ENCODE measurements at regions not wholly inside any gene's neighbourhood (a gene's known extent, or its start where the extent isn't known, plus 50 kb on each side); places are given as distances from the start of the nearest gene placed in this dataset.
"Not testable (repeated sequence)": the region's sequence is repeated elsewhere in the genome, so short reads cannot be mapped to it uniquely, and the experiment has no call there.

GRCh38 chr3:166809520-166809919 is 570.6 kb downstream of the ZBBX start:
- DNase-seq, result no peak

GRCh38 chr3:166788936-166789335 is 591.2 kb downstream of the ZBBX start:
- no peak for DNase-seq

GRCh38 chr3:166785876-166786275 is 594.2 kb downstream of the ZBBX start:
- DNase-seq, result no peak

GRCh38 chr3:166783206-166783605 is 596.9 kb downstream of the ZBBX start:
- no peak for DNase-seq

GRCh38 chr3:166764698-166765318 is 615.3 kb downstream of the ZBBX start:
- no peak for DNase-seq

- no peak for DNase-seq
Measured at GRCh38 chr3:166759736-166760513, 620.2 kb downstream of the ZBBX start.

GRCh38 chr3:166752214-166752613 is 627.9 kb downstream of the ZBBX start:
- no peak for DNase-seq

GRCh38 chr3:166743481-166744134 is 636.5 kb downstream of the ZBBX start:
- DNase-seq, result no peak

GRCh38 chr3:166734734-166735133 is 645.4 kb downstream of the ZBBX start:
- DNase-seq, result no peak

- DNase-seq, result no peak
Measured at GRCh38 chr3:166731701-166732100, 648.4 kb downstream of the ZBBX start.

GRCh38 chr3:166721466-166721865 is 658.6 kb downstream of the ZBBX start:
- DNase-seq, result no peak

GRCh38 chr3:166714206-166714605 is 665.9 kb downstream of the ZBBX start:
- DNase-seq, result no peak

GRCh38 chr3:166713787-166714186 is 666.3 kb downstream of the ZBBX start:
- no peak for DNase-seq

GRCh38 chr3:166706094-166706493 is 674.0 kb downstream of the ZBBX start:
- DNase-seq, result no peak

- no peak for DNase-seq
Measured at GRCh38 chr3:166697495-166697894, 682.6 kb downstream of the ZBBX start.

- DNase-seq, result no peak
Measured at GRCh38 chr3:166696103-166696502, 684.0 kb downstream of the ZBBX start.

- no peak for DNase-seq
Measured at GRCh38 chr3:166688665-166689064, 691.4 kb downstream of the ZBBX start.

GRCh38 chr3:166685246-166685645 is 694.9 kb downstream of the ZBBX start:
- DNase-seq, result no peak

GRCh38 chr3:166684077-166684476 is 696.0 kb downstream of the ZBBX start:
- DNase-seq, result not testable (repeated sequence)

- no peak for DNase-seq
Measured at GRCh38 chr3:166669781-166670180, 710.3 kb downstream of the ZBBX start.

GRCh38 chr3:166663194-166663593 is 716.9 kb downstream of the ZBBX start:
- DNase-seq, result no peak

GRCh38 chr3:166661621-166662020 is 718.5 kb downstream of the ZBBX start:
- no peak for DNase-seq

- DNase-seq, result no peak
Measured at GRCh38 chr3:166660962-166661361, 719.1 kb downstream of the ZBBX start.

- DNase-seq, result no peak
Measured at GRCh38 chr3:166637984-166638530, 742.0 kb downstream of the ZBBX start.

Data from activated effector memory CD4-positive, alpha-beta T cell treated with anti-CD3 and anti-CD28 coated beads, Interleukin-2, amount 50 U/mL, for 16 hours (primary cell).